Ovary (tissue), 7 donors: ENCODE measurements at regions not wholly inside any gene's neighbourhood (a gene's known extent, or its start where the extent isn't known, plus 50 kb on each side); places are given as distances from the start of the nearest gene placed in this dataset.

Source experiments
- DNase-seq, 5 donors: peaks; one replicate each; pipeline ENCODE4 v3.0.0-alpha.2; 2019 to 2020
- H3K27ac ChIP-seq, 2 donors: fragments of 200-600 bp; one replicate each; pipeline versions ENCODE4 v1.5.1 to v1.8.0; 2019 to 2022
- H3K27me3 ChIP-seq: fragments of 200-600 bp; one replicate; pipeline ENCODE4 v1.8.0; 2022
- H3K36me3 ChIP-seq: fragments of 200-600 bp; sonication (generic); one replicate; pipeline ENCODE4 v1.5.1; 2019
- H3K4me1 ChIP-seq: one replicate; pipeline ENCODE4 v1.8.1; 2013; ENCODE audit warnings: mild to moderate bottlenecking, moderate library complexity; ENCODE audit not compliant: insufficient read depth
- H3K4me3 ChIP-seq: fragments of 200-600 bp; sonication (generic); one replicate; pipeline ENCODE4 v1.5.1; 2017
- H3K9me3 ChIP-seq, 2 donors: fragments of 200-600 bp in 1 of 2; sonication (generic) in 1 of 2; one replicate each; pipeline versions ENCODE4 v1.5.1 to v1.8.1; 2013 to 2019; ENCODE audit warnings: mild to moderate bottlenecking in 1 of 2, moderate library complexity in 1 of 2
- CTCF ChIP-seq, 3 donors: fragments of 450-650 bp in 2 of 3; fragments of 200-600 bp in 1 of 3; IDR thresholded peaks; one replicate each; pipeline versions ENCODE4 v1.5.1 to v1.8.0; 2016 to 2022; ENCODE audit warnings: antibody characterized with exemption in 3 of 3, mild to moderate bottlenecking in 1 of 3
- EP300 ChIP-seq: sonication (generic); formaldehyde crosslinking; IDR thresholded peaks from one replicate; pipeline ENCODE4 v1.6.1; 2017; ENCODE audit warnings: antibody characterized with exemption
- POLR2A ChIP-seq: fragments of 450-650 bp; IDR thresholded peaks from one replicate; pipeline ENCODE4 v1.6.1; 2017; ENCODE audit warnings: antibody characterized with exemption, mild to moderate bottlenecking, moderate library complexity
- WGBS, 3 donors: extraction: QIAGEN DNeasy Blood & Tissue Kit in 1 of 3; methylation state at CpG; one replicate each; pipeline versions ENCODE4 v1.1.5 to v1.1.7; 2013 to 2017; 5-methylcytosine and 5-hydroxymethylcytosine counted together
- intact Hi-C, 4 donors: fragments of 100-400 bp; cut with DNase I; formaldehyde crosslinking; loops; one replicate each; pipeline versions ENCODE4 v1.11.0 to v1.15.1; 2022 to 2023
- donor health status: DM: no; HTN: no; CAD: no; lungs with moderate emphysema.
- donor health status: DM: no; HTN: no; CAD: no.
- donor health status: Bipolar disorder and iron deficiency.
- donor health status: DM: no; HTN: no; CAD: no.
- donor health status: DM: yes; HTN: yes; CAD: no.

DNA sequence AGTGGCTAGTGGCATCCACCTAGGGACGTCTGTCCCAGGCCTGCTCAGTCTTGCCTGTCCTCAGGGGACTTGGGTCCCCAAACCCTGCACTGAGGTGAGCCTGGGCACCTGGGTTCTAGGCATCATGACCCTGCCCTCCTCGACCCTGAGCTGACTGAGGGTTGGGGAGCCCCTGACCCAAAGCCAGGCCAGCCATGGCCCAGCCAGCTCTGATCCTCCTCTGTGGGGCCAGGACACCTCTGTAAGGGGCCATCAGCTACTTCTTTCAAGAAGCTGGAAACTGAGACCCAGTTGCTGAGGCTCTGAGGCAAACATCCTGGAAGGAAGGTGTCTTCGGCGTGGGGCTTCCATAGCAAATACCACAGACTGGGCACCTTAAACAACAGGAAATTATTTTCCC is 329.3 kb downstream of the QKI start:
- Histone ChIP-seq H3K27me3 (no peaks in the 10 kb centered on the region), H3K27ac (no peak overlapping the region), H3K4me3 (no peak overlapping the region), H3K4me1 (no peaks in the 10 kb centered on the region), H3K9me3 (no peaks in the 10 kb centered on the region), H3K36me3 (no peaks in the 10 kb centered on the region)
- no peak for DNase-seq
- WGBS, 3 donors, result 92 to 94% (median 94%) methylated on average over 4 of the region's 4 CpGs
- TF ChIP-seq CTCF (IDR thresholded peaks at IDR 0.05), result no peak
- TF ChIP-seq POLR2A, result no peak
- TF ChIP-seq EP300, result no peak
- intact Hi-C loops, result no loop called here

- no peaks in the 10 kb centered on the region for H3K4me1 ChIP-seq
- no peaks in the 10 kb centered on the region for H3K27me3 ChIP-seq
- H3K36me3 ChIP-seq, result no peaks in the 10 kb centered on the region
- no peaks in the 10 kb centered on the region for H3K9me3 ChIP-seq
- no peak for DNase-seq
- TF ChIP-seq POLR2A, result no peak
- TF ChIP-seq CTCF (IDR thresholded peaks at IDR 0.05), result no peak
- no peak for TF ChIP-seq EP300
- no peak overlapping the region for H3K27ac ChIP-seq
- WGBS, 3 donors, result 77 to 85% (median 79%) methylated on average over 17 of the region's 17 CpGs
- H3K4me3 ChIP-seq, result no peak overlapping the region
- intact Hi-C loops, result no loop called here
Observed at GRCh38 chr6:163741743-163742363, 327.3 kb downstream of the QKI start.

- H3K9me3 ChIP-seq, result no peaks in the 10 kb centered on the region
- no peak for DNase-seq
- H3K36me3 ChIP-seq, result no peaks in the 10 kb centered on the region
- intact Hi-C loops, result no loop called here
- TF ChIP-seq CTCF (IDR thresholded peaks at IDR 0.05) (no peak), EP300 (no peak), POLR2A (no peak)
- H3K27ac ChIP-seq, result no peak overlapping the region
- no peaks in the 10 kb centered on the region for H3K27me3 ChIP-seq
- H3K4me3 ChIP-seq, result no peak overlapping the region
- WGBS, 3 donors, result 92 to 94% (median 93%) methylated on average over 5 of the region's 5 CpGs
- H3K4me1 ChIP-seq, result no peaks in the 10 kb centered on the region
Observed at GRCh38 chr6:163741342-163741741, 326.8 kb downstream of the QKI start.

- intact Hi-C loops, result no loop called here
- TF ChIP-seq EP300, result no peak
- no peak for TF ChIP-seq POLR2A
- TF ChIP-seq CTCF (IDR thresholded peaks at IDR 0.05), result no peak
- 81 to 85% (median 82%) methylated on average over 4 of the region's 4 CpGs for WGBS, 3 donors
- Histone ChIP-seq H3K4me3 (no peak overlapping the region), H3K9me3 (no peaks in the 10 kb centered on the region), H3K27ac (no peak overlapping the region), H3K4me1 (no peaks in the 10 kb centered on the region), H3K36me3 (no peaks in the 10 kb centered on the region), H3K27me3 (no peaks in the 10 kb centered on the region)
- DNase-seq, result no peak
Observed at GRCh38 chr6:163739966-163740365, 325.4 kb downstream of the QKI start.
